ENCODE measurements at regions not wholly inside any gene's neighbourhood (a gene's known extent, or its start where the extent isn't known, plus 50 kb on each side); places are given as distances from the start of the nearest gene placed in this dataset.
A peak's percentile ranks its signal among the peaks of the same experiment; 100 is the strongest.

DNA sequence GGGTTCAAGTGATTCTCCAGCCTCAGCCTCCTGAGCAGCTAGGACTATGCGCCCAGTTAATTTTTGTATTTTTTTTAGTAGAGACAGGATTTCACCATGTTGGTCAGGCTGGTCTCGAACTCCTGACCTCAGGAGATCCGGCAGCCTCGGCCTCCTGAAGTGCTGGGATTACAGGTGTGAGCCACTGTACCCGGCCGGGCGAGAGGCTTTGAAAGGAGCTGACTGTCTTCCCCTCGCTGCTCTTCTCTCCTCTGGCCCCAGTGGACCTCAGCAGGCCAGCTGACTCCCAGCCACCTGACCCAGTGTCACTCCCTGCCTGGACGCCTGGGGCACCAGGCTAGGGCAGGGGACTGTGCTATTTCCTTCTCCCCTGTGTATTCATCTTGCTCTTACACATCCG is 89.5 kb upstream of the ANKRD55 start (continued):
- TF ChIP-seq NFIC (IDR thresholded peaks at IDR 0.05; ENCODE audit: borderline replicate concordance) (no peak), POLR2AphosphoS5 (IDR thresholded peaks at IDR 0.05; ENCODE audit: low read depth, low read length) (no peak), EP300 (IDR thresholded peaks at IDR 0.05; ENCODE audit: borderline replicate concordance in 1 of 2, low read depth in 1 of 2, low read length in 1 of 2) (no peak), RAD21 (IDR thresholded peaks at IDR 0.05; ENCODE audit: low read length) (no peak), NRF1 (IDR thresholded peaks at IDR 0.05; ENCODE audit: low read depth, low read length) (no peak)

DNA sequence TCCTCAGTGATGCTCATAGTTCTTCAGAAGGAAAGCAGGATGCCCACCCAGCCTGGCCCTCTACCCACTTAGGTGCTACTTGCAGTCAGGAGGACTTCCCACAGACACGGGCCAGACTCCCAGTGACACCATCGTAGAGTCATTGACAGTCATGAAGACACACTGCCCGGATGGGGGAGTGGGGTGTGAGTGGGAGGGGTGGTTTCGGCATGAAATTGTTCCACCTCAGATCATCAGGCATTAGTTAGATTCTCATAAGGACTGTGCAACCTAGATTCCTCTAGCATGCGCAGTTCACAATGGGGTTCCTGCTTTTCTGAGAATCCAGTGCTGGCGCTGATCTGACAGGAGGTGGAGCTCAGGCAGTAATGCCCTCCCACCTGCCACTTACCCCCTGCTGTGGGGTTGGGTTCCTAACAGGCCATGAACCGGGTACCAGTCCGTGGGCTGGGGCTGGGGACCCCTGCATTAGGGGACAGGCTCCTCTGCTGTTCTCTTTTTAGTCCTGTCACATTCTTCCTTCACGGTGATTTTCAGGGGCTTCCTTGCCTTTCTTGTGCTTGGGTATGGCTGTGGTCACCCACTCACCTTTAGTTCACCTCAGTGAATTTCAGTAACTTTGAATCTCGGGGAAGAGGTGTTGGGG is 88.2 kb upstream of the ANKRD55 start:
- no peak overlapping the region for H3K9ac ChIP-seq
- no peaks in the 10 kb centered on the region for H3F3A ChIP-seq (replicated peaks; ENCODE audit: insufficient read depth)
- H3K4me2 ChIP-seq, result no peak overlapping the region
- H3K9me3 ChIP-seq, result no peaks in the 10 kb centered on the region
- no peak overlapping the region for H3K4me3 ChIP-seq (ENCODE audit: low read depth in 2 of 2, low read length in 1 of 2)
- 85% methylated on average over 6 of the region's 10 CpGs for WGBS (ENCODE audit: low lambda C conversion rate)
- no peak for DNase-seq
- no peaks in the 10 kb centered on the region for H3K79me2 ChIP-seq (ENCODE audit: insufficient read depth)
- no peak overlapping the region for H3K27ac ChIP-seq (ENCODE audit: low read depth in 2 of 2, low read length in 1 of 2)
- H3K4me1 ChIP-seq (ENCODE audit: control insufficient read depth in 1 of 2, insufficient read depth in 2 of 2, low read depth in 1 of 2, low read length in 1 of 2), result peaks cover 7 to 21% of the 10 kb centered on the region in 2 experiments; a peak in 2 of 4 replicates
- no peak overlapping the region for H2AFZ ChIP-seq (ENCODE audit: low read depth)
- POLR2A ChIA-PET, result no interaction called here
- H3K9me2 ChIP-seq, result no peaks in the 10 kb centered on the region
- H3K27me3 ChIP-seq (ENCODE audit: insufficient read depth), result no peaks in the 10 kb centered on the region
- CTCF ChIA-PET, result no interaction called here
- TF ChIP-seq SMC3 (IDR thresholded peaks at IDR 0.05; ENCODE audit: low read depth, low read length) (no peak), RXRA (IDR thresholded peaks at IDR 0.05; ENCODE audit: borderline replicate concordance, low read depth) (no peak), RCOR1 (IDR thresholded peaks at IDR 0.05; ENCODE audit: low read length) (no peak), RFX5 (IDR thresholded peaks at IDR 0.05; ENCODE audit: low read length) (no peak), NFIC (IDR thresholded peaks at IDR 0.05; ENCODE audit: borderline replicate concordance) (no peak), FOXM1 (IDR thresholded peaks at IDR 0.05; ENCODE audit: low read depth) (no peak), GABPA (IDR thresholded peaks at IDR 0.05; ENCODE audit: low read depth) (no peak), MEF2A (IDR thresholded peaks at IDR 0.05; ENCODE audit: borderline replicate concordance, low read depth) (no peak), YY1 (IDR thresholded peaks at IDR 0.05; ENCODE audit: low read depth) (no peak)
- TF ChIP-seq, protein P1, sequence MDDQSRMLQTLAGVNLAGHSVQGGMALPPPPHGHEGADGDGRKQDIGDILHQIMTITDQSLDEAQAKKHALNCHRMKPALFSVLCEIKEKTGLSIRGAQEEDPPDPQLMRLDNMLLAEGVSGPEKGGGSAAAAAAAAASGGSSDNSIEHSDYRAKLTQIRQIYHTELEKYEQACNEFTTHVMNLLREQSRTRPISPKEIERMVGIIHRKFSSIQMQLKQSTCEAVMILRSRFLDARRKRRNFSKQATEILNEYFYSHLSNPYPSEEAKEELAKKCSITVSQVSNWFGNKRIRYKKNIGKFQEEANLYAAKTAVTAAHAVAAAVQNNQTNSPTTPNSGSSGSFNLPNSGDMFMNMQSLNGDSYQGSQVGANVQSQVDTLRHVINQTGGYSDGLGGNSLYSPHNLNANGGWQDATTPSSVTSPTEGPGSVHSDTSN (IDR thresholded peaks at IDR 0.05), result no peak
- H3K36me3 ChIP-seq (replicated peaks in 1 of 2; ENCODE audit: control insufficient read depth in 1 of 2, insufficient read depth in 2 of 2, low read length in 1 of 2), result no peaks in the 10 kb centered on the region
- no peaks in the 10 kb centered on the region for H4K20me1 ChIP-seq (ENCODE audit: insufficient read depth)

DNA sequence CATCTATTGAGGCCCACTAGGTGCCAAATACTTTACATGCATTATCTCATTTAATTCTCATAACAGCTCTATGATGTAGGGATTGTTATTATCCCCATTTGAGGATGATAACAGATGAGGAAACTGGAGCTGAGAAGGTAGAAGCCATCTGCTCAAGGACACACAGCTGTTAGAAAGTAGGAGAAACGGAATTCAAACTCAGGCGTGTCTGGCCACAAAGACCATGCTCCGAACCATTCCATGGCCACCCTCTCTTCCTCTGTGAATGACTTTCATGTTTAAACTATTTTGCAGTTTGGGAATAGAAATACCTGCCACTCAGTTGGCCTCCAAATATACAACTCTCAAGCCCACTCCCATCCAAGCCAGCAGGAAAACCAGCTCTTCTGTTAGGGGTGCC is 87.6 kb upstream of the ANKRD55 start:
- Histone ChIP-seq H3K79me2 (ENCODE audit: insufficient read depth) (no peaks in the 10 kb centered on the region), H3K9me3 (no peaks in the 10 kb centered on the region), H3K4me2 (no peak overlapping the region), H4K20me1 (ENCODE audit: insufficient read depth) (no peaks in the 10 kb centered on the region), H3F3A (replicated peaks; ENCODE audit: insufficient read depth) (no peaks in the 10 kb centered on the region), H3K27me3 (ENCODE audit: insufficient read depth) (no peaks in the 10 kb centered on the region), H3K27ac (ENCODE audit: low read depth in 2 of 2, low read length in 1 of 2) (peak overlapping the region in 1 of 2 experiments; percentile 80; a peak in 1 of 4 replicates), H3K36me3 (replicated peaks in 1 of 2; ENCODE audit: control insufficient read depth in 1 of 2, insufficient read depth in 2 of 2, low read length in 1 of 2) (no peaks in the 10 kb centered on the region), H3K9me2 (no peaks in the 10 kb centered on the region), H3K9ac (no peak overlapping the region), H3K4me3 (ENCODE audit: low read depth in 2 of 2, low read length in 1 of 2) (no peak overlapping the region), H2AFZ (ENCODE audit: low read depth) (no peak overlapping the region), H3K4me1 (ENCODE audit: control insufficient read depth in 1 of 2, insufficient read depth in 2 of 2, low read depth in 1 of 2, low read length in 1 of 2) (peaks cover 7 to 15% of the 10 kb centered on the region in 2 experiments; a peak in 2 of 4 replicates)
- TF ChIP-seq RFX5 (IDR thresholded peaks at IDR 0.05; ENCODE audit: low read length) (no peak), EP300 (IDR thresholded peaks at IDR 0.05; ENCODE audit: borderline replicate concordance in 1 of 2, low read depth in 1 of 2, low read length in 1 of 2) (no peak), SIN3A (IDR thresholded peaks at IDR 0.05; ENCODE audit: borderline replicate concordance, low read depth, low read length) (no peak), FOXM1 (IDR thresholded peaks at IDR 0.05; ENCODE audit: low read depth) (no peak), CHD2 (IDR thresholded peaks at IDR 0.05; ENCODE audit: low read length, partially characterized antibody) (no peak), GABPA (IDR thresholded peaks at IDR 0.05; ENCODE audit: low read depth) (no peak), TAF1 (IDR thresholded peaks at IDR 0.05; ENCODE audit: borderline replicate concordance, low read depth, low read length) (no peak), MEF2A (IDR thresholded peaks at IDR 0.05; ENCODE audit: borderline replicate concordance, low read depth) (no peak), RXRA (IDR thresholded peaks at IDR 0.05; ENCODE audit: borderline replicate concordance, low read depth) (no peak), NRF1 (IDR thresholded peaks at IDR 0.05; ENCODE audit: low read depth, low read length) (no peak), TCF12 (IDR thresholded peaks at IDR 0.05) (no peak)
- TF ChIP-seq, protein P2, sequence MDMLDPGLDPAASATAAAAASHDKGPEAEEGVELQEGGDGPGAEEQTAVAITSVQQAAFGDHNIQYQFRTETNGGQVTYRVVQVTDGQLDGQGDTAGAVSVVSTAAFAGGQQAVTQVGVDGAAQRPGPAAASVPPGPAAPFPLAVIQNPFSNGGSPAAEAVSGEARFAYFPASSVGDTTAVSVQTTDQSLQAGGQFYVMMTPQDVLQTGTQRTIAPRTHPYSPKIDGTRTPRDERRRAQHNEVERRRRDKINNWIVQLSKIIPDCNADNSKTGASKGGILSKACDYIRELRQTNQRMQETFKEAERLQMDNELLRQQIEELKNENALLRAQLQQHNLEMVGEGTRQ (IDR thresholded peaks at IDR 0.05; ENCODE audit: borderline replicate concordance, low read depth, low read length), result no peak
- no peak for DNase-seq
- POLR2A ChIA-PET, result no interaction called here
- CTCF ChIA-PET, result no interaction called here
- 92% methylated on average over 3 of the region's 3 CpGs for WGBS (ENCODE audit: low lambda C conversion rate)
